GM21528 (cell line): ENCODE measurements at regions not wholly inside any gene's neighbourhood (a gene's known extent, or its start where the extent isn't known, plus 50 kb on each side); places are given as distances from the start of the nearest gene placed in this dataset.
"Not testable (repeated sequence)": the region's sequence is repeated elsewhere in the genome, so short reads cannot be mapped to it uniquely, and the experiment has no call there.

Experiments used
- ATAC-seq: cut with Tn5 transposase; IDR thresholded peaks from one replicate; pipeline ENCODE4 v1.9.1; 2021; ENCODE audit warnings: mild to moderate bottlenecking, moderate library complexity; ENCODE audit not compliant: unreplicated experiment, low FRiP score

GRCh38 chr10:21298701-21299100 lies 226.8 kb downstream of the SKIDA1 start:
- no peak for ATAC-seq

- no peak for ATAC-seq
These were observed 227.7 kb downstream of the SKIDA1 start for GRCh38 chr10:21297603-21298383.

- no peak for ATAC-seq
These were observed 228.7 kb downstream of the SKIDA1 start for GRCh38 chr10:21296575-21297355.

- no peak for ATAC-seq
These were observed 231.7 kb downstream of the SKIDA1 start for GRCh38 chr10:21293518-21294356.

- no peak for ATAC-seq
These were observed 232.5 kb downstream of the SKIDA1 start for GRCh38 chr10:21292763-21293517.

- no peak for ATAC-seq
These were observed 234.9 kb downstream of the SKIDA1 start for GRCh38 chr10:21290499-21291160.

GRCh38 chr10:21289961-21290360 lies 235.5 kb downstream of the SKIDA1 start:
- ATAC-seq: no peak

GRCh38 chr10:21289271-21289670 lies 236.2 kb downstream of the SKIDA1 start:
- ATAC-seq: no peak

- no peak for ATAC-seq
These were observed 239.6 kb downstream of the SKIDA1 start for GRCh38 chr10:21285742-21286331.

- no peak for ATAC-seq
These were observed 240.3 kb downstream of the SKIDA1 start for GRCh38 chr10:21285207-21285606.

- ATAC-seq: no peak
These were observed 241.2 kb downstream of the SKIDA1 start for GRCh38 chr10:21284301-21284700.

GRCh38 chr10:21283053-21283452 lies 242.4 kb downstream of the SKIDA1 start:
- ATAC-seq: not testable (repeated sequence)

GRCh38 chr10:21281765-21282484 lies 243.6 kb downstream of the SKIDA1 start:
- no peak for ATAC-seq

- ATAC-seq: no peak
These were observed 244.4 kb downstream of the SKIDA1 start for GRCh38 chr10:21280971-21281572.

GRCh38 chr10:21280037-21280436 lies 245.4 kb downstream of the SKIDA1 start:
- ATAC-seq: no peak

- ATAC-seq: no peak
These were observed 246.3 kb downstream of the SKIDA1 start for GRCh38 chr10:21279217-21279575.

- peak; percentile 93 for ATAC-seq
These were observed 246.8 kb downstream of the SKIDA1 start for GRCh38 chr10:21278491-21279216.
